ENCODE measurements at regions not wholly inside any gene's neighbourhood (a gene's known extent, or its start where the extent isn't known, plus 50 kb on each side); places are given as distances from the start of the nearest gene placed in this dataset.

GRCh38 chr15:26096581-26096980 lies 233.5 kb upstream of the ATP10A start:
- TF ChIP-seq CTCF (IDR thresholded peaks at IDR 0.05; ENCODE audit: insufficient read depth, low read depth, low read length): no peak
- TF ChIP-seq EZH2 (IDR thresholded peaks at IDR 0.05; ENCODE audit: insufficient read depth, low read length): no peak

Measured in astrocyte (in vitro differentiated cells and primary cell).